Retina (tissue), 1 donor: ENCODE measurements at regions not wholly inside any gene's neighbourhood (a gene's known extent, or its start where the extent isn't known, plus 50 kb on each side); places are given as distances from the start of the nearest gene placed in this dataset.
"Not testable (repeated sequence)": the region's sequence is repeated elsewhere in the genome, so short reads cannot be mapped to it uniquely, and the experiment has no call there.

ENCODE experiments used
- DNase-seq: peaks from one replicate; pipeline ENCODE4 v3.0.0-alpha.2; 2016

- no peak for DNase-seq
Observed at GRCh38 chr18:47727409-47727808, 203.1 kb downstream of the SMAD2 start.

- DNase-seq: no peak
Observed at GRCh38 chr18:47726550-47726949, 203.9 kb downstream of the SMAD2 start.

GRCh38 chr18:47725656-47726055 lies 204.8 kb downstream of the SMAD2 start:
- DNase-seq: no peak

GRCh38 chr18:47724186-47724975 lies 206.1 kb downstream of the SMAD2 start:
- no peak for DNase-seq

- no peak for DNase-seq
Observed at GRCh38 chr18:47721876-47722275, 208.6 kb downstream of the SMAD2 start.

- DNase-seq: no peak
Observed at GRCh38 chr18:47720741-47721140, 209.7 kb downstream of the SMAD2 start.

GRCh38 chr18:47719096-47719780 lies 211.2 kb downstream of the SMAD2 start:
- no peak for DNase-seq

- no peak for DNase-seq
Observed at GRCh38 chr18:47718646-47719045, 211.8 kb downstream of the SMAD2 start.

- no peak for DNase-seq
Observed at GRCh38 chr18:47717257-47717656, 213.2 kb downstream of the SMAD2 start.

- no peak for DNase-seq
Observed at GRCh38 chr18:47716632-47717185, 213.8 kb downstream of the SMAD2 start.

GRCh38 chr18:47710451-47710850 lies 220.0 kb downstream of the SMAD2 start:
- DNase-seq: no peak

- no peak for DNase-seq
Observed at GRCh38 chr18:47709556-47709955, 220.9 kb downstream of the SMAD2 start.

GRCh38 chr18:47708206-47708605 lies 222.3 kb downstream of the SMAD2 start:
- DNase-seq: no peak

GRCh38 chr18:47701134-47701533 lies 229.3 kb downstream of the SMAD2 start:
- DNase-seq: no peak

GRCh38 chr18:47696870-47697269 lies 233.6 kb downstream of the SMAD2 start:
- DNase-seq: no peak

GRCh38 chr18:47691611-47692010 lies 238.8 kb downstream of the SMAD2 start:
- DNase-seq: no peak

- not testable (repeated sequence) for DNase-seq
Observed at GRCh38 chr18:47690778-47691177, 239.7 kb downstream of the SMAD2 start.

GRCh38 chr18:47689371-47689770 lies 241.1 kb downstream of the SMAD2 start:
- DNase-seq: peak; percentile 47

GRCh38 chr18:47686806-47687205 lies 243.7 kb downstream of the SMAD2 start:
- DNase-seq: no peak

- no peak for DNase-seq
Observed at GRCh38 chr18:47683774-47684173, 246.7 kb downstream of the SMAD2 start.

- no peak for DNase-seq
Observed at GRCh38 chr18:47682876-47683275, 247.6 kb downstream of the SMAD2 start.

GRCh38 chr18:47680488-47680887 lies 250.0 kb downstream of the SMAD2 start:
- no peak for DNase-seq

GRCh38 chr18:47679864-47680263 lies 250.6 kb downstream of the SMAD2 start:
- DNase-seq: no peak

- no peak for DNase-seq
Observed at GRCh38 chr18:47677952-47678351, 252.5 kb downstream of the SMAD2 start.
